GM12801 (cell line): ENCODE measurements at regions not wholly inside any gene's neighbourhood (a gene's known extent, or its start where the extent isn't known, plus 50 kb on each side); places are given as distances from the start of the nearest gene placed in this dataset.

Source experiments
- TF ChIP-seq, protein P1 (sequence below): IDR thresholded peaks from one replicate; pipeline ENCODE4 v1.5.1; 2011; ENCODE audit warnings: control low read depth; ENCODE audit not compliant: insufficient read length; ENCODE audit errors: extremely low read depth

DNA sequence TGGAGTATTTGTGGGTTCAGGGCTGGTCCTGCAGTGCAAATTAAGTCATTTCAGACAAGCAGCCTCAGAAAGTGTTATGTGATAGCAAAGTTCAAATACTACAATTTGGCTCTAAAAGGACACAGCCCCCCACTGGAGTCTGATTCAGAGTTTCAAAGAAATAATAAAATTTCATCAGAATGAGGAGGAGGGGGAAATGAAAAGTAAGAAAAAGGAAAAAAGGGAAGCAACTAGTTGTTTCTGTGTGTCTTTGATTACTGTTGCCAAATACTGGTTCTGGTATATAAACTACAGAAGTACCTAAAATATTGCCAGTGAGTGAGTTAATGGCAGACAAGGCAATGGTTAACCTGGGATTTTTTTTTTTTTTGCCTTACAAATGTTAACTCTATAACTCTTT is 773.9 kb downstream of the BCL11A start:
- TF ChIP-seq, protein P1, sequence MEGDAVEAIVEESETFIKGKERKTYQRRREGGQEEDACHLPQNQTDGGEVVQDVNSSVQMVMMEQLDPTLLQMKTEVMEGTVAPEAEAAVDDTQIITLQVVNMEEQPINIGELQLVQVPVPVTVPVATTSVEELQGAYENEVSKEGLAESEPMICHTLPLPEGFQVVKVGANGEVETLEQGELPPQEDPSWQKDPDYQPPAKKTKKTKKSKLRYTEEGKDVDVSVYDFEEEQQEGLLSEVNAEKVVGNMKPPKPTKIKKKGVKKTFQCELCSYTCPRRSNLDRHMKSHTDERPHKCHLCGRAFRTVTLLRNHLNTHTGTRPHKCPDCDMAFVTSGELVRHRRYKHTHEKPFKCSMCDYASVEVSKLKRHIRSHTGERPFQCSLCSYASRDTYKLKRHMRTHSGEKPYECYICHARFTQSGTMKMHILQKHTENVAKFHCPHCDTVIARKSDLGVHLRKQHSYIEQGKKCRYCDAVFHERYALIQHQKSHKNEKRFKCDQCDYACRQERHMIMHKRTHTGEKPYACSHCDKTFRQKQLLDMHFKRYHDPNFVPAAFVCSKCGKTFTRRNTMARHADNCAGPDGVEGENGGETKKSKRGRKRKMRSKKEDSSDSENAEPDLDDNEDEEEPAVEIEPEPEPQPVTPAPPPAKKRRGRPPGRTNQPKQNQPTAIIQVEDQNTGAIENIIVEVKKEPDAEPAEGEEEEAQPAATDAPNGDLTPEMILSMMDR, result no peak

DNA sequence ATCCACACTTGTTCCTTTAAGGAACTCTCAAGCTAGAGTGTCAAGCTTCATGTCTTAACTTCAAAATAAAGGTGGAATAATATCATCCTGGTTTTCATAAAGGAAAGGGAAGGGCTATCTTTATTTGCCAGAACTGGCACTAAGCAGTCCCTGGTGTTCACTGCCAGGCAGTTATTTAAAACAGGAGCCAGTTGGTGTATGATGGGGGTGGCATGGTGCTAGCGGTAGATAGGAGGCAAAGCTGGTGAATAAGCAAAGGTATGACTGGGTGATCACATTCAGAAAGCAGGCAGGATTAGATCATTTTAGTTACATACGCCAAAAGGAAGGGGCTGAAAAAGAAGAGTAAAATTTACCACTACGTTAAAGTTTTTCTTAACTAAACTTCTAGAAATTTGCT is 776.3 kb downstream of the BCL11A start:
- TF ChIP-seq, protein P1, result no peak

DNA sequence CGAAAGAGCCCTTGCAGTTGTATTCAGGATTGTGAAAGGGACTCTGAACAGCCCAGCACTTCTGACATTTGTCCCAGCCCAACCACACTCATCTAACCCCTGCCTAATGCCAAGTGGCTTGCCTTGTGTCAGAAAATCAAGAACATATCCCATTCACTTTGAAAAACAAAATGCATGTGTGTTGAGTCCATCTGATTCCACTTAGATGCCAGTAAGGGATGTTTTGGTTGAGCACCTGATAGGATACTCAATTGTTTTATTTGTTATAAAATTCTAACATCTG is 776.8 kb downstream of the BCL11A start:
- TF ChIP-seq, protein P1, result no peak

DNA sequence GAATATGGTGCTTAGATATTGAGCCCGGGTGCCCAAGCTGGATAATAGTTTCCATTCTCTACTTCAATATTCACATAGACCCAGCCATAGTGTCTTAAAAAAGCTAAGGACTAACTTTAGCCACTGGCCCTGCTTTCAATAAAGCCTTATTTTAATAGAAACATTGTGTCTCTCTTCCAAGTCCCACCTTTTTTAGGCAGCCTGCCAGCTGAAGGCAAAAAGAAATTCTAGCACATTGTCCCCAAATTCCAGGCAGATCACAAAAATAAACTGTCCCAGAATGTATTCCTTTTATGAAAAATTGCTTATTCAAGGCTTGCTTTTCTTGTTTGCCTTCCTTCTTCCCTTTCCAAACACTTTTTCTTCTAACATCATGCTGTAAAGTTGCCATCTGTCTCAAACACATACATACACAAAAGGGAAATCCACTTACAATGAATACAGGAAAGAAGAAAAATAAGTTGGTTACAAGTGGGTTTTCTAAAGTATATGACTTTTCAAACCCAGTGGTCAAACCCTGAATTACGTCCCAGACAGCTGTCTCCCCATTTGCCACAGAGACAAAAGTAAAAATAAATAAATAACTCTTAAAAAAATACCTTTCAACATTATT is 778.5 kb downstream of the BCL11A start:
- TF ChIP-seq, protein P1, result no peak

DNA sequence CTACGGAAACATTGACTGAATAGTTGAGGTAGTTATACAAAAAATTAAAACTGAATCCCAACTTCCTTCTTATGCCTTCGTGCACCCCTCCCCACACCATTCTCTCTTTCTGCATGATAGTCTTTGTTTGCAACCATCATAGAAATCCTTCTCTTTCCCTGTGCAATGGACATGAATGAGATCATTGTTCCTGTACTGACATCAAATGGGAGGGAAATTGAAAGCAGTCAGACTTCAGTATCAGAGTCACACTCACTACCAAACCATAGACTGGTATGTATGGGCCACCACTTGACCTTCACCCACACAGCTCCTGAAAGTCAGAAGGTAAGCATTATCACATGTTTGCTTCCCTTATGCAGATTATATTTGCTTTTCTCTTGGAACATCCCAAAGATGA is 782.8 kb downstream of the BCL11A start:
- TF ChIP-seq, protein P1, result no peak

DNA sequence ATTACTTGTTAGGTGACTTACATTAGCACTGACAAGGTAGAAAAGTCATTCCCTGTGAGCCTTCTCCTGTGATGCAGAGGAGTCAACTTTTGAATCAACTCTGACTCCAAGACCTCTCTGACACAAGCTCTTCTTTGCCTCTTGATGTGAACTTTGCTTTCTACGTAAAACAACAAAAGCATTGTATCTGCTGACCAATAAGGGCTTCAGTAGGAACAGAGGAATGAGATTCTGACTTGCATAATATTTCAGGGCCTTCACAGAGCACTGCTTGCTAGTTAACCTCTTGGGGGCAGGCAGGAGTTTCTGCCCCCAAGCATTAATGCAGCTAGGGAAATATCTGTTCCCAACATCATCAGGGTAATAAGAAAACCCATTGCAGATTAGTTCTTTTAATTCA is 791.5 kb downstream of the BCL11A start:
- TF ChIP-seq, protein P1, result no peak

DNA sequence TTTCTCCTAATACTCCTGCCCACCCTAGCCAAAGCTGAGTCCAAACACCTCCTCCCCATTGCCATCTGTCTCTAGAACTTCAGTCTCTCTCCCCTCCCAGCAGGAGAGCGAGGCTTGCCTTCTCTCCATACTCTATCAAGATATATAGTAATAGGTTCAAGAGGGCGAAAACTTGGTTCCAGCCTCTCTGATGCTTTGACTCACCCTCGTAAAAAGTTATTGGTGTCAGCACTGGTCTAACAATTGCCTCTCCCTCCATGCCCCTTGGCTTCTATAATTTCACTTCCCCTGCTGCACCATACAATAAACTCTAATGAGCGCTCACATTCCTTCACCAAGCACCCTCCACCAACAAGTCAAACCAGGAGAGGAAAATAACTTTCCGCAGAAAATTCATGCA is 797.3 kb downstream of the BCL11A start:
- TF ChIP-seq, protein P1, result no peak
